CD4-positive, alpha-beta T cell treated with Interleukin-1 beta for 1 hour (primary cell): ENCODE measurements at regions not wholly inside any gene's neighbourhood (a gene's known extent, or its start where the extent isn't known, plus 50 kb on each side); places are given as distances from the start of the nearest gene placed in this dataset.

Source experiments
- DNase-seq, 2 donors: peaks; one replicate each; pipeline ENCODE4 v3.0.0-alpha.2; 2020 to 2022

GRCh38 chr15:96747291-96747690, 416.8 kb downstream of the NR2F2 start:
- DNase-seq = no peak

GRCh38 chr15:96750361-96750760, 419.9 kb downstream of the NR2F2 start:
- no peak for DNase-seq

GRCh38 chr15:96756146-96756545, 425.6 kb downstream of the NR2F2 start:
- DNase-seq = no peak

GRCh38 chr15:96756656-96757055, 426.2 kb downstream of the NR2F2 start:
- DNase-seq = no peak

GRCh38 chr15:96762566-96762965, 432.1 kb downstream of the NR2F2 start:
- no peak for DNase-seq

GRCh38 chr15:96764501-96764900, 434.0 kb downstream of the NR2F2 start:
- no peak for DNase-seq

- no peak for DNase-seq
Observed at GRCh38 chr15:96764946-96765345, 434.4 kb downstream of the NR2F2 start.

GRCh38 chr15:96766366-96766765, 435.9 kb downstream of the NR2F2 start:
- DNase-seq = no peak

GRCh38 chr15:96767703-96768434, 437.4 kb downstream of the NR2F2 start:
- no peak for DNase-seq

GRCh38 chr15:96768435-96768789, 437.9 kb downstream of the NR2F2 start:
- DNase-seq = no peak

- no peak for DNase-seq
Observed at GRCh38 chr15:96771035-96771434, 440.5 kb downstream of the NR2F2 start.

GRCh38 chr15:96774216-96774615, 443.7 kb downstream of the NR2F2 start:
- DNase-seq = no peak

- no peak for DNase-seq
Observed at GRCh38 chr15:96783746-96784145, 453.2 kb downstream of the NR2F2 start.

- DNase-seq = no peak
Observed at GRCh38 chr15:96790004-96790403, 459.5 kb downstream of the NR2F2 start.

- no peak for DNase-seq
Observed at GRCh38 chr15:96792216-96792615, 461.7 kb downstream of the NR2F2 start.

GRCh38 chr15:96796841-96797240, 466.3 kb downstream of the NR2F2 start:
- DNase-seq = no peak

GRCh38 chr15:96801576-96802150, 471.2 kb downstream of the NR2F2 start:
- no peak for DNase-seq

GRCh38 chr15:96802611-96803255, 472.2 kb downstream of the NR2F2 start:
- no peak for DNase-seq

GRCh38 chr15:96804754-96805153, 474.3 kb downstream of the NR2F2 start:
- DNase-seq = no peak

GRCh38 chr15:96807361-96807760, 476.9 kb downstream of the NR2F2 start:
- DNase-seq = no peak

GRCh38 chr15:96817900-96818299, 487.4 kb downstream of the NR2F2 start:
- DNase-seq = no peak

GRCh38 chr15:96818861-96819260, 488.4 kb downstream of the NR2F2 start:
- DNase-seq = no peak

- no peak for DNase-seq
Observed at GRCh38 chr15:96827981-96828380, 497.5 kb downstream of the NR2F2 start.

GRCh38 chr15:96837241-96837970, 506.9 kb downstream of the NR2F2 start:
- no peak for DNase-seq
